ENCODE measurements at regions not wholly inside any gene's neighbourhood (a gene's known extent, or its start where the extent isn't known, plus 50 kb on each side); places are given as distances from the start of the nearest gene placed in this dataset.

- DNase-seq (ENCODE audit: low spot score), result no peak
Measured at GRCh38 chr2:16172324-16173175, 232.2 kb downstream of the MYCN start.

GRCh38 chr2:16171425-16171920 lies 231.1 kb downstream of the MYCN start:
- no peak for DNase-seq (ENCODE audit: low spot score)

GRCh38 chr2:16170675-16171424 lies 230.5 kb downstream of the MYCN start:
- no peak for DNase-seq (ENCODE audit: low spot score)

GRCh38 chr2:16169381-16169960 lies 229.1 kb downstream of the MYCN start:
- DNase-seq (ENCODE audit: low spot score), result no peak

GRCh38 chr2:16168506-16169264 lies 228.3 kb downstream of the MYCN start:
- no peak for DNase-seq (ENCODE audit: low spot score)

GRCh38 chr2:16167870-16168426 lies 227.6 kb downstream of the MYCN start:
- DNase-seq (ENCODE audit: low spot score), result no peak

GRCh38 chr2:16167451-16167861 lies 227.1 kb downstream of the MYCN start:
- no peak for DNase-seq (ENCODE audit: low spot score)

- DNase-seq (ENCODE audit: low spot score), result no peak
Measured at GRCh38 chr2:16166327-16166981, 226.1 kb downstream of the MYCN start.

GRCh38 chr2:16165518-16166326 lies 225.4 kb downstream of the MYCN start:
- DNase-seq (ENCODE audit: low spot score), result no peak

- no peak for DNase-seq (ENCODE audit: low spot score)
Measured at GRCh38 chr2:16162491-16163040, 222.2 kb downstream of the MYCN start.

- no peak for DNase-seq (ENCODE audit: low spot score)
Measured at GRCh38 chr2:16161768-16162490, 221.6 kb downstream of the MYCN start.

- DNase-seq (ENCODE audit: low spot score), result no peak
Measured at GRCh38 chr2:16161085-16161565, 220.8 kb downstream of the MYCN start.

- DNase-seq (ENCODE audit: low spot score), result no peak
Measured at GRCh38 chr2:16160281-16161084, 220.1 kb downstream of the MYCN start.

- no peak for DNase-seq (ENCODE audit: low spot score)
Measured at GRCh38 chr2:16156411-16156810, 216.1 kb downstream of the MYCN start.

GRCh38 chr2:16155766-16156165 lies 215.4 kb downstream of the MYCN start:
- DNase-seq (ENCODE audit: low spot score), result no peak

GRCh38 chr2:16155366-16155765 lies 215.0 kb downstream of the MYCN start:
- no peak for DNase-seq (ENCODE audit: low spot score)

- DNase-seq (ENCODE audit: low spot score), result no peak
Measured at GRCh38 chr2:16154501-16155280, 214.3 kb downstream of the MYCN start.

Measured in kidney capillary endothelial cell (primary cell).